ENCODE measurements at regions not wholly inside any gene's neighbourhood (a gene's known extent, or its start where the extent isn't known, plus 50 kb on each side); places are given as distances from the start of the nearest gene placed in this dataset.
"Not testable (repeated sequence)": the region's sequence is repeated elsewhere in the genome, so short reads cannot be mapped to it uniquely, and the experiment has no call there.

DNA sequence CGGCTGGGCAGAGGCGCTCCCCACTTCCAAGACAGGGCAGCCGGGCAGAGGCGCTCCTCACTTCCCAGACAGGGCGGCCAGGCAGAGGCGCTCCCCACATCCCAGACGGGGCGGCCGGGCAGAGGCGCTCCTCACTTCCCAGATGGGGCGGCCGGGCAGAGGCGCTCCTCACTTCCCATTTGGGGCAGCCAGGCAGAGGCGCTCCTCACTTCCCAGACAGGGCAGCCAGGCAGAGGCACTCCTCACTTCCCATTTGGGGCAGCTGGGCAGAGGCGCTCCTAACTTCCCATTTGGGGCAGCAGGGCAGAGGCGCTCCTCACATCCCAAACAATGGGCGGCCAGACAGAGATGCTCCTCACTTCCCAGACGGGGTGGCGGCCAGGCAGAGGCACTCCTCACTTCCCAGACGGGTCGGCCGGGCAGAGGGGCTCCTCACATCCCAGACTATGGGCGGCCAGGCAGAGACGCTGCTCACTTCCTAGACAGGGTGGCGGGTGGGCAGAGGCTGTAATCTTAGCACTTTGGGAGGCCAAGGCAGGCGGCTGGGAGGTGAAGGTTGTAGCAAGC, 344.4 kb downstream of the TUBA3C start:
- intact Hi-C loops (cut with DNase I); H3K9me3 ChIP-seq; DNase-seq; H3K4me3 ChIP-seq; ATAC-seq; H3K27me3 ChIP-seq (ENCODE audit: low read depth); H3K27ac ChIP-seq; H3K4me1 ChIP-seq; H3K36me3 ChIP-seq: not testable (repeated sequence)

DNA sequence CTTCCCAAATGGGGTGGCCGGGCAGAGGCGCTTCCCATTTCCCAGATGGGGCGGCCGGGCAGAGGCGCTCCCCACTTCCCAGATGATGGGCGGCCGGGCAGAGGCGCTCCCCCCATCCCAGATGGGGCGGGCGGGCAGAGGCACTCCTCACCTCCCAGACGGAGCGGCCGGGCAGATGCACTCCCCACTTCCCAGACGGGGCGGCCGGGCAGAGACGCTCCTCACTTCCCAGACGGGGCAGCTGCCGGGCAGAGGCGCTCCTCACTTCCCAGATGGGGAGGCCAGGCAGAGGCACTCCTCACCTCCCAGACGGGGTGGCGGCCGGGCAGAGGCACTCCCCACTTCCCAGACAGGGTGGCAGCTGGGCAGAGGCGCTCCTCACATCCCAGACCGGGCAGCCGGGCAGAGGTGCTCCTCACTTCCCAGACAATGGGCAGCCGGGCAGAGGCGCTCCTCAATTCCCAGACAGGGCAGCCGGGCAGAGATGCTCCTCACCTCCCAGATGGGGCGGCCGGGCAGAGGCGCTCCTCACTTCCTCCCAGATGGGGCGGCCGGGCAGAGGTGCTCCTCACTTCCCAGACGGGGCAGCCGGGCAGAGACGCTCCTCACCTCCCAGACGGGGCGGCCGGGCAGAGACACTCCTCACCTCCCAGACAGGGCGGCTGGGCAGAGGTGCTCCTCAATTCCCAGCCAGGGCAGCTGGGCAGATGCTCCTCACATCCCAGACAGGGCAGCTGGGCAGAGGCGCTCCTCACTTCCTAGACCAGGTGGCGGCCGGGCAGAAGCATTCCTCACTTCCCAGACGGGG, 345.0 kb downstream of the TUBA3C start:
- H3K36me3 ChIP-seq; H3K27me3 ChIP-seq (ENCODE audit: low read depth); DNase-seq; H3K9me3 ChIP-seq; H3K4me1 ChIP-seq; intact Hi-C loops (cut with DNase I); H3K27ac ChIP-seq; H3K4me3 ChIP-seq; ATAC-seq: not testable (repeated sequence)

DNA sequence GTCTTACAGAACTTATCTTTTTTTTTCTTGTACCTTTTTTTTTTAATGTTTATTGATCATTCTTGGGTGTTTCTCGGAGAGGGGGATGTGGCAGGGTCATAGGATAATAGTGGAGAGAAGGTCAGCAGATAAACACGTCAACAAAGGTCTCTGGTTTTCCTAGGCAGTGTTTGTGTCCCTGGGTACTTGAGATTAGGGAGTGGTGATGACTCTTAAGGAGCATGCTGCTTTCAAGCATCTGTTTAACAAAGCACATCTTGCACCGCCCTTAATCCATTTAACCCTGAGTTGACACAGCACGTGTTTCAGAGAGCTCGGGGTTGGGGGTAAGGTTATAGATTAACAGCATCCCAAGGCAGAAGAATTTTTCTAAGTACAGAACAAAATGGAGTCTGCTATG, 345.9 kb downstream of the TUBA3C start:
- H3K4me3 ChIP-seq; intact Hi-C loops (cut with DNase I); H3K27ac ChIP-seq; DNase-seq; H3K36me3 ChIP-seq; ATAC-seq; H3K27me3 ChIP-seq (ENCODE audit: low read depth); H3K4me1 ChIP-seq; H3K9me3 ChIP-seq: not testable (repeated sequence)

DNA sequence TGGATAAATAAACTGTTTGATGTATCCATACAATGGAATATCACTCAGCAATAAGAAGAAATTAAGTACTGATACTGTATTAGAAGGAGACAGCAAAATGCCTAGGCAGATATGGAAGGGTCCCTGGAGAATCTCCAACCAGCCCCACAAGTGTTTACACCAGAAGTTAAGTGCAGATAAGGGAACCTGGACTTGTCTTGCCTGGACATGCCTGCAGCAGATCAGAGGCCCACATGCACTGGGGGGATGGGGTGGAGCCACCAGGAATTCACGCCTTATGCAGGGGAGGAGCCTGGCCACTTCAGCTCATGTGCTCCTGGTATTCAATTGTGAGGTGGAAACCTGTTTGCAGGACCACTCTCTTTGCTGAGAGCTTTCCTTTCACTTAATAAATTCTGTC, 356.9 kb downstream of the TUBA3C start:
- H3K9me3 ChIP-seq; intact Hi-C loops (cut with DNase I); DNase-seq; H3K36me3 ChIP-seq; ATAC-seq; H3K27me3 ChIP-seq (ENCODE audit: low read depth); H3K4me1 ChIP-seq; H3K27ac ChIP-seq; H3K4me3 ChIP-seq: not testable (repeated sequence)

DNA sequence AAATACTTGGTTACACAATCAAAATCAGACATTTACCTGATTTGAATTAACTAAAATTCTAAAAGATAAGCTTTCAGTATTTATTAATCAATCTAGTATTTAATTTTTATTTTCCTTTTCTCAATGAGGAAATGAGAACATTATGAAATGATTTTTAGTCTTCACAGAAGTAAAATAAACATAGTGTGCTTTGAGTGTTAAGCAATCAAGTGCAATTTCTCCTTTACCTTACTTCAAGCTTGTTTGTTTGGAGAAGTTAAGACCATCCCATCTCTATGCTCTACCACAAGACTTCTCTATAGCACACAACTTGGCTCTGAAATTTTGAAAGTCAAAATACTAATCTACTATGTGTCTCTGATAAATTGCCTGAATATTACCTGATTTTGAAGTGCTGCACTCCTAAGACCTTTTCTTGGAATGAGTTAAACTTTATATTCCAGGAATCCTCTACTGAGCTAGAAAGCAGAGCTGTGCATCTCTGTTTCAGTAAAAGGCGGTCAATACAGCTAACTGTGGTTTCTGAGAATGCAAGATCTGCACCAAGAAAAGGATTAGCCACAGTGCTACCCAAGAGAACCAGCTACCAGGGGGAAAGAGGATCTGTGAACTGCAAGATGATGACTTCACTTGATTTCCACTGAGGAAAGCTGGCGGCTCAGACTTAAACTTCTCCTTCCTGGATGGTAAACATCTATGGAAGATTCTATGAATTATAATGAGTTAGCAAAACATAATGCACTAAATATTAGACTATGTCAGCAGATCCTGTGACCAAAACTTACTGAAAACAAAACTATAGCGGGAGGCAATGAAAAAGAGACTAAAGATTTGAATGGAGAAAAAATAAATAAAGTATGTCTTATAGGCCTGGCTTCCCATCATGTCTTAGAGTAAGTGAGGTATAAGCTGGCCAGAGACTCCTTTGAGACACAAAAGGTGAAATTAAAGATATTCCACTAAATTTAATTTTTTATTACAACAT, 358.7 kb downstream of the TUBA3C start:
- H3K27me3 ChIP-seq (ENCODE audit: low read depth); DNase-seq; H3K4me1 ChIP-seq; H3K27ac ChIP-seq; H3K4me3 ChIP-seq; intact Hi-C loops (cut with DNase I); H3K36me3 ChIP-seq; H3K9me3 ChIP-seq; ATAC-seq: not testable (repeated sequence)

DNA sequence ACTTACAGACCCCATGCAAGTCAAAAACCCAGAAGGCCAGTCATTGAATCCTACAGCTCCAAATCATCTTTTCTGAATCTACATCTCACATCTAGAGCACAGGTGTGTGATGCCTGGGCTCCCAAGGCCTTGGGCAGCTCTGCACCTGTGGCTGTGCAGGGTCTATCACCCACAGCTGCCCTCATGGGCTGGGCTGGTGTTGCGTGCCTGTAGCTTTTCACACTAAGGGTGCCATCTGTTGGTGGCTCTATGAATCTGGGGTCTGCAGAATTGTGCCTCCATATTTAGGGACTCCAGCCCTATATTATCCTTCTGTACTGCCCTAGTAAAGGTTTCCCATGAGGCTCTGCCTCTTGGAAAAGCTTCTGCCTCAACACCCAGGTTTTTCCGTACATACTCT, 407.6 kb downstream of the TUBA3C start:
- H3K4me3 ChIP-seq; H3K4me1 ChIP-seq; H3K27ac ChIP-seq; H3K9me3 ChIP-seq; intact Hi-C loops (cut with DNase I); H3K27me3 ChIP-seq (ENCODE audit: low read depth); H3K36me3 ChIP-seq; DNase-seq; ATAC-seq: not testable (repeated sequence)

DNA sequence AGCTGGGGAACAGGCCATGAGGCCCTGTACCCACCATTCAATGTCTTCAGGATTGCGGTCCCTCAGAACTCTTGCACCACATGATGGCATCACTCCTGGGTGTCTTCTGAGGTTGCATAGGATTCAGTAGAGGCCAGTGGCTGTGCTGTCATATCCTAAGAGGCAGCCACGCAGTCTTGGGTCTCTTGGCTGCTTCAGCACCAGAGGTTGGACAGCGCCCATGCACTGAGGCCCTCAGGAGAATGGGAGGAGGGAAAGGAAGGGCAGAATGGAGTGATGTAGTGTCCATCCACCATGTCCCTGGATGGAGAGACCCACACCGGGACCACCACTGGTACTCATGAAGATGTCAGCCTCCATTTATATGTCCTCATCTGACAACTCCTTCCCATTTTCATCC, 439.9 kb downstream of the TUBA3C start:
- H3K27me3 ChIP-seq (ENCODE audit: low read depth); H3K36me3 ChIP-seq; DNase-seq; H3K27ac ChIP-seq; ATAC-seq; intact Hi-C loops (cut with DNase I); H3K4me3 ChIP-seq; H3K9me3 ChIP-seq; H3K4me1 ChIP-seq: not testable (repeated sequence)

DNA sequence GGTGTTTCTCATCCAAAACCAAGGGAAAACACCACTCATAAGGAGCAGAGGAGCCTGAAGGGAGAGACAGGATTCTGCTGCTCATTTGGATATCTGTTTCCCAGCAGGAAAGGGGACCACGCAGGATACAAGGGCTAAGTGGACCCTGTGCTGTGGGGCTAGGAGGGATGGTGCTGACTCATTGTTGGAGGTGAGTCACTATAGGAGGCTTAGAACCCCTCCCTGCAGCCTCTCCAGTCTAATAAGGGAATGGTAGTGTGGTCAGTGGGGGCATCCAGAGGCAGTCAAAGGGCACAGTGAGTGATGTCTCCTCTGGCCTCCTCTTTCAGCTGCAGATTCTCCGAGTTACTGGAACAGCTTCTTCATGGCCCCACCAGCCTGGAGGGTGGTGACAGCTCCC, 442.3 kb downstream of the TUBA3C start:
- H3K27me3 ChIP-seq (ENCODE audit: low read depth): no peaks in the 10 kb centered on the region
- intact Hi-C loops (cut with DNase I): no loop called here
- peak in 1 of 2 donors; percentile 64 for ATAC-seq
- H3K36me3 ChIP-seq: no peaks in the 10 kb centered on the region
- no peaks in the 10 kb centered on the region for H3K4me1 ChIP-seq
- no peak overlapping the region for H3K27ac ChIP-seq
- DNase-seq: no peak
- H3K4me3 ChIP-seq: no peak overlapping the region
- TF ChIP-seq, protein P1, sequence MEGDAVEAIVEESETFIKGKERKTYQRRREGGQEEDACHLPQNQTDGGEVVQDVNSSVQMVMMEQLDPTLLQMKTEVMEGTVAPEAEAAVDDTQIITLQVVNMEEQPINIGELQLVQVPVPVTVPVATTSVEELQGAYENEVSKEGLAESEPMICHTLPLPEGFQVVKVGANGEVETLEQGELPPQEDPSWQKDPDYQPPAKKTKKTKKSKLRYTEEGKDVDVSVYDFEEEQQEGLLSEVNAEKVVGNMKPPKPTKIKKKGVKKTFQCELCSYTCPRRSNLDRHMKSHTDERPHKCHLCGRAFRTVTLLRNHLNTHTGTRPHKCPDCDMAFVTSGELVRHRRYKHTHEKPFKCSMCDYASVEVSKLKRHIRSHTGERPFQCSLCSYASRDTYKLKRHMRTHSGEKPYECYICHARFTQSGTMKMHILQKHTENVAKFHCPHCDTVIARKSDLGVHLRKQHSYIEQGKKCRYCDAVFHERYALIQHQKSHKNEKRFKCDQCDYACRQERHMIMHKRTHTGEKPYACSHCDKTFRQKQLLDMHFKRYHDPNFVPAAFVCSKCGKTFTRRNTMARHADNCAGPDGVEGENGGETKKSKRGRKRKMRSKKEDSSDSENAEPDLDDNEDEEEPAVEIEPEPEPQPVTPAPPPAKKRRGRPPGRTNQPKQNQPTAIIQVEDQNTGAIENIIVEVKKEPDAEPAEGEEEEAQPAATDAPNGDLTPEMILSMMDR (IDR thresholded peaks at IDR 0.05): no peak
- no peaks in the 10 kb centered on the region for H3K9me3 ChIP-seq

DNA sequence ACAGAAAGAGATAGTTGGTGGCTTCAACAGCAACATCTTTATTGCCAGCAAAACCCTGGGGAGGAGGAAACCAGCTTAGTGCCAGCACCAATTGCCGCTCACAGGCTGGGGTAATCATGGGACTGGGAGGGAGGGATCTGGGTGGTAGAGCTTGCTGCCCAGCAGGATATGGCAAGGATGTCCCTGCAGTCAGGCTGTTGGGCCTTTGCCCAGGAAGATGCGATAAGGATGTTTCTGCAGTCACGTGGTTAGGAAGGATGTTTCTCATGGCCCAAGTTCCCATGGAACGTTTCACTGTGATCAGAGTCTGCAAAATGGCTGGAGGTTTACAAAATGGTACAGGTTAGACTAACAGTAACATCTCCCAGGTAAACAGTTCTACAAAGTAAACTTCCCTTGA, 443.5 kb downstream of the TUBA3C start:
- H3K36me3 ChIP-seq; H3K4me3 ChIP-seq; H3K27me3 ChIP-seq (ENCODE audit: low read depth); intact Hi-C loops (cut with DNase I); DNase-seq; ATAC-seq; H3K4me1 ChIP-seq; H3K27ac ChIP-seq; H3K9me3 ChIP-seq: not testable (repeated sequence)

DNA sequence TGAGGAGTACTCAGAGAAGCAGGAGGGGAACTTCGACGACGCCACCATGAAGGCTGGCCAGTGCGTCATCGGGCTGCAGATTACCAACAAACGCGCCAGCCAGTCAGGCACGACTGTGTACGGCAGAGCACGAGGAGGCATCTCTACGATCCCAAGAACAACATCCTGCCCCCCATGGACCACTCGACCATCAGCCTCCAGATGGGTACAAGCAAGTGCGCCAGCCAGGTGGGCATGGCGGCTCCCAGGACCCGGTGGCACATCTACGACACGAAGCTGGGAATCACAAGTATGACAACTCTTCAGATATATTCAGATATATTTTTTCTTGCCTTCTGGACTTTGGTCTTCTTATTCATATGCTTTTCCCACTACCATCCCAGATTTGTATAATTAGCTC, 454.5 kb downstream of the TUBA3C start:
- intact Hi-C loops (cut with DNase I); H3K36me3 ChIP-seq; ATAC-seq; H3K4me1 ChIP-seq; H3K4me3 ChIP-seq; H3K9me3 ChIP-seq; H3K27me3 ChIP-seq (ENCODE audit: low read depth); H3K27ac ChIP-seq; DNase-seq: not testable (repeated sequence)

DNA sequence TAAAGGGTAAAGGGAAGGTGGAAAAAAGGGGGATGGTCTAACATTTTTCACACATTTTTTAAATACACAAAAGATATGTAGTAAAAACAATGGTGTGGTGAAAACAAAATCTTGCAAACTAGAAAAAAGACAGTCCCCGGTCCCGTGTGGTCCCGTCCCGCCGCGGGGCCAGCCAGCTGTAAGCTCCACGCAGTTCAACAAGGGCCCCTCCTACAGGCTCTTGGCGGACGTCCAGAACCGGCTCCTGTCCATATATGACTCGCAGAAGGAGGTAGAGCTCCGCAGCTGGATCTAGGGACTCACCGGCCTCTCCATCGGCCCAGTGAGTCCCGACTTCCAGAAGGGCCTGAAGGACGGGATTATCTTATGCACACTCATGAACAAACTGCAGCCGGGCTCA, 455.1 kb downstream of the TUBA3C start:
- ATAC-seq; H3K4me3 ChIP-seq; H3K36me3 ChIP-seq; intact Hi-C loops (cut with DNase I); H3K27me3 ChIP-seq (ENCODE audit: low read depth); H3K27ac ChIP-seq; H3K9me3 ChIP-seq; DNase-seq; H3K4me1 ChIP-seq: not testable (repeated sequence)

DNA sequence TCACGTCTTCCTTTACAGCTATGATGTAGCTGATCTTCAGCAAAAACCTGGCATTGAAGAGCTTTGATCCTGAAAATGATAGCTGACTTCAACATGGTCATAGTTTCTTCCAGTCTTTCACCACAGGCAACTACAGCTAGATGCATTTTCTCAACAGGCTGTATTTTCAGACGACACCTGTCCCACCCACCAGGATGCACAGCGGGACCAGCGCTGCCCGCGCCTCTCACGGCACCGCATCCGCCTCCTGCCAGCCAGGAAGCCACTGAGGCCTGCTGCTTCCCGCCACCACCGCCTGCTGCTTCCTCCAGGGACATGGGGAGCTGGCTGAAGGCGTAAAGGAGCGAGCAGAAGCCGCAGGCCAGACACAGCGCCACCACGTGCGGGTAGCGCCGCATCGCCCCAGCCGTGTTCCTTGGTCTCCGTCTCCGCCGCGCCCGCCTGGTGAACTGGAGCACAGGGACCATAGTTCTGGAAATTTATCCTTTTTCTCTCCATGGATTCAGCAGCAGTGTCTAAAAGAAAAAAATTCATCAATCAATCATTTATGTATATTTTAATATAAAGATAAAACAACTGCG, 456.3 kb downstream of the TUBA3C start:
- H3K36me3 ChIP-seq; DNase-seq; intact Hi-C loops (cut with DNase I); H3K4me1 ChIP-seq; H3K27me3 ChIP-seq (ENCODE audit: low read depth); H3K4me3 ChIP-seq; H3K27ac ChIP-seq; H3K9me3 ChIP-seq; ATAC-seq: not testable (repeated sequence)

Data from lower lobe of right lung (tissue), 2 donors.